ENCODE measurements at regions not wholly inside any gene's neighbourhood (a gene's known extent, or its start where the extent isn't known, plus 50 kb on each side); places are given as distances from the start of the nearest gene placed in this dataset.

DNA sequence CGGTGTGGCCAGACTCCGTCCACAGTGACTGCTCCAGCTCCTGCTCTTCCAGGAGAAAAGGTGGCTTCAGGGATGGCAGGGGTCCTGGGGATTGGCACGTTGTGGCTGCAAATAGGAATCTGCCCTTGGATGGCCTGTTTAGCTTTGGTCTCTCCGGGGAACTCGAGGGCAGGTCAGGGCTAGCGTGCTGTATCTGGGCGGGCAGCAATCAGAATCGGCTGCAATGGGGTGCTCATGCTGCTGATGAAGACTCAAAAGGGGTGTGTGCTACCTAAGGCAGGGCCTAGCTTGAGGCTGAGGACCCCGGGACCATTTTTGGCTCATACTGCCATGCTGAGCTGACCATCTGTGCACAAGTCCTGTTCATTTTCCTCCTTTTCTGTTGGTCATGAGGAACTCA is 51.3 kb downstream of the RGS12 start:
- TF ChIP-seq POLR2A (IDR thresholded peaks at IDR 0.05) = no peak
- TF ChIP-seq EP300 (IDR thresholded peaks at IDR 0.05) = no peak
- no peak for TF ChIP-seq CTCF (IDR thresholded peaks at IDR 0.05)

All from ovary (tissue), 3 donors.